Aorta (tissue), 5 donors: ENCODE measurements at regions not wholly inside any gene's neighbourhood (a gene's known extent, or its start where the extent isn't known, plus 50 kb on each side); places are given as distances from the start of the nearest gene placed in this dataset.
"Not testable (repeated sequence)": the region's sequence is repeated elsewhere in the genome, so short reads cannot be mapped to it uniquely, and the experiment has no call there.

ENCODE experiments used
- ATAC-seq: fragments of 200-7000 bp; cut with Tn5 transposase; one replicate; pipeline ENCODE4 v1.9.1; 2022; ENCODE audit warnings: moderate library complexity; ENCODE audit not compliant: low FRiP score
- DNase-seq, 2 donors: peaks; one replicate each; pipeline ENCODE4 v3.0.0-alpha.2; 2020
- H3K27ac ChIP-seq, 2 donors: one replicate each; pipeline ENCODE4 v1.5.1; 2013; ENCODE audit warnings: low read length in 2 of 2, mild to moderate bottlenecking in 2 of 2, moderate library complexity in 2 of 2, control low read depth in 1 of 2, inconsistent platforms in 1 of 2, low read depth in 1 of 2
- H3K27me3 ChIP-seq, 2 donors: one replicate each; pipeline ENCODE4 v1.6.1; 2013; ENCODE audit warnings: control low read depth in 1 of 2, low read length in 1 of 2, mild to moderate bottlenecking in 1 of 2, moderate library complexity in 1 of 2; ENCODE audit not compliant: insufficient read depth in 2 of 2, control insufficient read depth in 1 of 2
- H3K36me3 ChIP-seq, 2 donors: one replicate each; pipeline ENCODE4 v1.6.1; 2013; ENCODE audit warnings: control low read depth in 1 of 2, low read length in 1 of 2, mild to moderate bottlenecking in 1 of 2; ENCODE audit not compliant: insufficient read depth in 2 of 2, control insufficient read depth in 1 of 2
- H3K4me1 ChIP-seq, 2 donors: one replicate each; pipeline ENCODE4 v1.6.1; 2013; ENCODE audit warnings: low read length in 2 of 2, control low read depth in 1 of 2, mild to moderate bottlenecking in 1 of 2, moderate library complexity in 1 of 2; ENCODE audit not compliant: insufficient read depth in 2 of 2, control insufficient read depth in 1 of 2
- H3K4me3 ChIP-seq, 2 donors: one replicate each; pipeline ENCODE4 v1.5.1; 2013; ENCODE audit warnings: low read length in 2 of 2, control low read depth in 1 of 2, mild to moderate bottlenecking in 1 of 2
- H3K9me3 ChIP-seq: one replicate; pipeline ENCODE4 v1.6.1; 2013; ENCODE audit warnings: mild to moderate bottlenecking, low read length; ENCODE audit not compliant: control insufficient read depth
- WGBS, 2 donors: extraction: QIAGEN DNeasy Blood & Tissue Kit; methylation state at CpG; one replicate each; pipeline ENCODE4 v1.1.7; 2013; 5-methylcytosine and 5-hydroxymethylcytosine counted together
- intact Hi-C, 2 donors: fragments of 100-400 bp; cut with DNase I; formaldehyde crosslinking; loops; one replicate each; pipeline versions ENCODE4 v1.14.2 to v1.15.0; 2022
- donor health status: healthy with polysubstance abuse.
- donor health status: Bipolar disorder and iron deficiency.
- donor health status: DM: no; HTN: no; CAD: no.
- donor health status: DM: no; HTN: no; CAD: no.
- donor health status: DM: yes; HTN: yes; CAD: no.

- H3K9me3 ChIP-seq, H3K36me3 ChIP-seq, DNase-seq, H3K4me1 ChIP-seq, ATAC-seq, H3K4me3 ChIP-seq, H3K27ac ChIP-seq, intact Hi-C loops, H3K27me3 ChIP-seq: not testable (repeated sequence)
- 94 to 95% methylated on average over 5 of the region's 5 CpGs for WGBS, 2 donors
These were observed 94.0 kb downstream of the NAPG start for GRCh38 chr18:10619833-10620232.
